ENCODE measurements at regions not wholly inside any gene's neighbourhood (a gene's known extent, or its start where the extent isn't known, plus 50 kb on each side); places are given as distances from the start of the nearest gene placed in this dataset.
A peak's percentile ranks its signal among the peaks of the same experiment; 100 is the strongest.

GRCh38 chr16:79777679-79778078 is 177.1 kb upstream of the MAF start:
- H3K4me3 ChIP-seq (ENCODE audit: low read depth, low read length): no peak overlapping the region
- TF ChIP-seq CTCF (IDR thresholded peaks at IDR 0.05; ENCODE audit: insufficient read depth, low read depth, low read length, missing control alignments): no peak
- no peak for DNase-seq (ENCODE audit: low read depth)

GRCh38 chr16:79776243-79776847 is 175.8 kb upstream of the MAF start:
- DNase-seq (ENCODE audit: low read depth): no peak
- TF ChIP-seq CTCF (IDR thresholded peaks at IDR 0.05; ENCODE audit: insufficient read depth, low read depth, low read length, missing control alignments): no peak

GRCh38 chr16:79772784-79773183 is 172.2 kb upstream of the MAF start:
- no peak for DNase-seq (ENCODE audit: low read depth)
- no peak for TF ChIP-seq CTCF (IDR thresholded peaks at IDR 0.05; ENCODE audit: insufficient read depth, low read depth, low read length, missing control alignments)

More at GRCh38 chr16:79776243-79776847, 175.8 kb upstream of the MAF start:
- no peak overlapping the region for H3K4me3 ChIP-seq (ENCODE audit: low read depth, low read length)

GRCh38 chr16:79772048-79772447 is 171.5 kb upstream of the MAF start:
- no peak for DNase-seq (ENCODE audit: low read depth)
- H3K4me3 ChIP-seq (ENCODE audit: low read depth, low read length): no peak overlapping the region
- no peak for TF ChIP-seq CTCF (IDR thresholded peaks at IDR 0.05; ENCODE audit: insufficient read depth, low read depth, low read length, missing control alignments)

More at GRCh38 chr16:79772784-79773183, 172.2 kb upstream of the MAF start:
- H3K4me3 ChIP-seq (ENCODE audit: low read depth, low read length): no peak overlapping the region

- H3K4me3 ChIP-seq (ENCODE audit: low read depth, low read length): peak overlapping the region; percentile 58
- no peak for TF ChIP-seq CTCF (IDR thresholded peaks at IDR 0.05; ENCODE audit: insufficient read depth, low read depth, low read length, missing control alignments)
- DNase-seq (ENCODE audit: low read depth): peak; percentile 87
These were observed 169.9 kb upstream of the MAF start for GRCh38 chr16:79770244-79771064.

GRCh38 chr16:79769928-79770243 is 169.3 kb upstream of the MAF start:
- DNase-seq (ENCODE audit: low read depth): no peak
- H3K4me3 ChIP-seq (ENCODE audit: low read depth, low read length): peak overlapping the region; percentile 58
- no peak for TF ChIP-seq CTCF (IDR thresholded peaks at IDR 0.05; ENCODE audit: insufficient read depth, low read depth, low read length, missing control alignments)

Data from GM12865 (cell line).